ENCODE measurements at regions not wholly inside any gene's neighbourhood (a gene's known extent, or its start where the extent isn't known, plus 50 kb on each side); places are given as distances from the start of the nearest gene placed in this dataset.
A peak's percentile ranks its signal among the peaks of the same experiment; 100 is the strongest.

GRCh38 chr3:174417573-174417972 lies 441.6 kb upstream of the NAALADL2 start:
- ChIA-PET CTCF (no interaction called here), POLR2A (no interaction called here)
- Mint-ChIP-seq H3K27ac (no peak overlapping the region), H3K4me1 (no peaks in the 10 kb centered on the region), H3K4me3 (no peak overlapping the region), H3K36me3 (ENCODE audit: low read depth) (no peaks in the 10 kb centered on the region), H3K9me3 (no peaks in the 10 kb centered on the region), H3K27me3 (no peaks in the 10 kb centered on the region)
- DNase-seq = no peak

- Mint-ChIP-seq H3K4me1 (no peaks in the 10 kb centered on the region), H3K9me3 (no peaks in the 10 kb centered on the region), H3K27me3 (no peaks in the 10 kb centered on the region), H3K27ac (no peak overlapping the region), H3K4me3 (no peak overlapping the region), H3K36me3 (ENCODE audit: low read depth) (no peaks in the 10 kb centered on the region)
- DNase-seq = no peak
- CTCF ChIA-PET = no interaction called here
- POLR2A ChIA-PET = no interaction called here
Measured at GRCh38 chr3:174419216-174419615, 439.9 kb upstream of the NAALADL2 start.

GRCh38 chr3:174423936-174424335 lies 435.2 kb upstream of the NAALADL2 start:
- Mint-ChIP-seq H3K36me3 (ENCODE audit: low read depth) (no peaks in the 10 kb centered on the region), H3K9me3 (no peaks in the 10 kb centered on the region), H3K27ac (no peak overlapping the region), H3K4me3 (no peak overlapping the region), H3K4me1 (no peaks in the 10 kb centered on the region), H3K27me3 (no peaks in the 10 kb centered on the region)
- DNase-seq = no peak
- POLR2A ChIA-PET = no interaction called here
- CTCF ChIA-PET = no interaction called here

- H3K4me1 Mint-ChIP-seq = no peaks in the 10 kb centered on the region
- no peak overlapping the region for H3K4me3 Mint-ChIP-seq
- DNase-seq = no peak
- no peaks in the 10 kb centered on the region for H3K36me3 Mint-ChIP-seq (ENCODE audit: low read depth)
- ChIA-PET POLR2A (no interaction called here), CTCF (no interaction called here)
- H3K27me3 Mint-ChIP-seq = no peaks in the 10 kb centered on the region
- no peak overlapping the region for H3K27ac Mint-ChIP-seq
- H3K9me3 Mint-ChIP-seq = no peaks in the 10 kb centered on the region
Measured at GRCh38 chr3:174424656-174425055, 434.5 kb upstream of the NAALADL2 start.

- no peaks in the 10 kb centered on the region for H3K27me3 Mint-ChIP-seq
- H3K4me1 Mint-ChIP-seq = no peaks in the 10 kb centered on the region
- no peak overlapping the region for H3K4me3 Mint-ChIP-seq
- DNase-seq = no peak
- H3K9me3 Mint-ChIP-seq = no peaks in the 10 kb centered on the region
- CTCF ChIA-PET = no interaction called here
- no peak overlapping the region for H3K27ac Mint-ChIP-seq
- no peaks in the 10 kb centered on the region for H3K36me3 Mint-ChIP-seq (ENCODE audit: low read depth)
- POLR2A ChIA-PET = no interaction called here
Measured at GRCh38 chr3:174425422-174425821, 433.7 kb upstream of the NAALADL2 start.

GRCh38 chr3:174430986-174431385 lies 428.1 kb upstream of the NAALADL2 start:
- no peak for DNase-seq
- Mint-ChIP-seq H3K27ac (no peak overlapping the region), H3K4me1 (no peaks in the 10 kb centered on the region), H3K27me3 (no peaks in the 10 kb centered on the region), H3K36me3 (ENCODE audit: low read depth) (no peaks in the 10 kb centered on the region), H3K4me3 (no peak overlapping the region), H3K9me3 (no peaks in the 10 kb centered on the region)
- ChIA-PET CTCF (no interaction called here), POLR2A (no interaction called here)

- Mint-ChIP-seq H3K4me3 (no peak overlapping the region), H3K27me3 (no peaks in the 10 kb centered on the region), H3K4me1 (no peaks in the 10 kb centered on the region), H3K27ac (no peak overlapping the region), H3K36me3 (ENCODE audit: low read depth) (no peaks in the 10 kb centered on the region), H3K9me3 (no peaks in the 10 kb centered on the region)
- DNase-seq = no peak
- ChIA-PET CTCF (no interaction called here), POLR2A (no interaction called here)
Measured at GRCh38 chr3:174431717-174432116, 427.4 kb upstream of the NAALADL2 start.

GRCh38 chr3:174436367-174436766 lies 422.8 kb upstream of the NAALADL2 start:
- CTCF ChIA-PET = no interaction called here
- peaks cover 3% of the 10 kb centered on the region for H3K4me1 Mint-ChIP-seq

GRCh38 chr3:174438501-174439145 lies 420.5 kb upstream of the NAALADL2 start:
- CTCF ChIA-PET = no interaction called here
- POLR2A ChIA-PET = no interaction called here
- DNase-seq = no peak
- Mint-ChIP-seq H3K4me3 (no peak overlapping the region), H3K4me1 (peaks cover 5% of the 10 kb centered on the region), H3K27ac (no peak overlapping the region), H3K36me3 (ENCODE audit: low read depth) (no peaks in the 10 kb centered on the region), H3K27me3 (peaks cover 26% of the 10 kb centered on the region), H3K9me3 (no peaks in the 10 kb centered on the region)

More at GRCh38 chr3:174436367-174436766, 422.8 kb upstream of the NAALADL2 start:
- no peak overlapping the region for H3K27ac Mint-ChIP-seq
- H3K4me3 Mint-ChIP-seq = no peak overlapping the region
- H3K36me3 Mint-ChIP-seq (ENCODE audit: low read depth) = no peaks in the 10 kb centered on the region
- POLR2A ChIA-PET = no interaction called here
- no peaks in the 10 kb centered on the region for H3K9me3 Mint-ChIP-seq
- DNase-seq = no peak
- H3K27me3 Mint-ChIP-seq = peaks cover 17% of the 10 kb centered on the region

- Mint-ChIP-seq H3K27ac (no peak overlapping the region), H3K4me1 (peaks cover 5% of the 10 kb centered on the region), H3K27me3 (peaks cover 26% of the 10 kb centered on the region), H3K36me3 (ENCODE audit: low read depth) (no peaks in the 10 kb centered on the region), H3K4me3 (no peak overlapping the region), H3K9me3 (no peaks in the 10 kb centered on the region)
- DNase-seq = no peak
- POLR2A ChIA-PET = no interaction called here
- CTCF ChIA-PET = no interaction called here
Measured at GRCh38 chr3:174439331-174440252, 419.5 kb upstream of the NAALADL2 start.

GRCh38 chr3:174440253-174440701 lies 418.9 kb upstream of the NAALADL2 start:
- H3K9me3 Mint-ChIP-seq = no peaks in the 10 kb centered on the region
- peak overlapping the region; percentile 19 for H3K4me3 Mint-ChIP-seq
- no peak overlapping the region for H3K27ac Mint-ChIP-seq
- ChIA-PET CTCF (no interaction called here), POLR2A (no interaction called here)
- H3K27me3 Mint-ChIP-seq = peaks cover 26% of the 10 kb centered on the region
- DNase-seq = no peak
- H3K36me3 Mint-ChIP-seq (ENCODE audit: low read depth) = no peaks in the 10 kb centered on the region
- H3K4me1 Mint-ChIP-seq = peaks cover 5% of the 10 kb centered on the region

- POLR2A ChIA-PET = no interaction called here
- Mint-ChIP-seq H3K9me3 (no peaks in the 10 kb centered on the region), H3K4me3 (peak overlapping the region; percentile 61), H3K27ac (no peak overlapping the region), H3K4me1 (peaks cover 5% of the 10 kb centered on the region), H3K27me3 (peaks cover 26% of the 10 kb centered on the region), H3K36me3 (ENCODE audit: low read depth) (no peaks in the 10 kb centered on the region)
- CTCF ChIA-PET = no interaction called here
- DNase-seq = peak; percentile 32
Measured at GRCh38 chr3:174440741-174441587, 418.2 kb upstream of the NAALADL2 start.

- no peak for DNase-seq
- CTCF ChIA-PET = no interaction called here
- POLR2A ChIA-PET = no interaction called here
Measured at GRCh38 chr3:174441588-174442301, 417.4 kb upstream of the NAALADL2 start.

More at GRCh38 chr3:174441588-174442301, 417.4 kb upstream of the NAALADL2 start:
- Mint-ChIP-seq H3K27ac (no peak overlapping the region), H3K36me3 (ENCODE audit: low read depth) (no peaks in the 10 kb centered on the region), H3K27me3 (peaks cover 26% of the 10 kb centered on the region), H3K9me3 (no peaks in the 10 kb centered on the region), H3K4me3 (peak overlapping the region; percentile 61), H3K4me1 (peaks cover 5% of the 10 kb centered on the region)

All from activated CD4-positive, alpha-beta memory T cell treated with anti-CD3 and anti-CD28 coated beads, Interleukin-2, amount 10 ng/mL, durations not matched to agents 7 days and 5 days (primary cell).